K562 (cell line): ENCODE measurements at regions not wholly inside any gene's neighbourhood (a gene's known extent, or its start where the extent isn't known, plus 50 kb on each side); places are given as distances from the start of the nearest gene placed in this dataset.
A peak's percentile ranks its signal among the peaks of the same experiment; 100 is the strongest.

Experiments
- ATF1 ChIP-seq, 2 experiments: fragments of 450-650 bp in 1 of 2; IDR thresholded peaks; 2 replicates each; pipeline ENCODE4 v1.6.1; 2016; ENCODE audit warnings: missing compliant biosample characterization in 1 of 2, missing genetic modification characterization in 1 of 2
- CREBBP ChIP-seq: IDR thresholded peaks from one replicate; pipeline ENCODE4 v1.6.1; 2012; ENCODE audit warnings: low read depth, mild to moderate bottlenecking, control low read depth, inconsistent platforms, low read length
- ESRRA ChIP-seq: fragments of 450-650 bp; IDR thresholded peaks from 2 replicates; pipeline ENCODE4 v1.6.1; 2014; ENCODE audit warnings: low read depth, mild to moderate bottlenecking, moderate library complexity, borderline replicate concordance
- HMBOX1 ChIP-seq: sonication (generic); IDR thresholded peaks from 2 replicates; pipeline ENCODE4 v1.6.1; 2016
- IFI16 ChIP-seq: fragments of 250-450 bp; sonication (Bioruptor Pico); IDR thresholded peaks from 2 replicates; pipeline ENCODE4 v2.1.2; 2022; ENCODE audit warnings: mild to moderate bottlenecking, inconsistent platforms
- PHF8 ChIP-seq: fragments of 200-600 bp; sonication (generic); IDR thresholded peaks from 2 replicates; pipeline ENCODE4 v1.6.1; 2012; ENCODE audit warnings: mixed run types, mild to moderate bottlenecking, inconsistent platforms, low read length, moderate library complexity, borderline replicate concordance
- PRPF4 ChIP-seq: fragments of 200-400 bp; formaldehyde crosslinking; IDR thresholded peaks from one replicate; pipeline ENCODE4 v1.6.1; 2017; ENCODE audit warnings: low read length, low read depth, mild to moderate bottlenecking; ENCODE audit not compliant: insufficient read depth, poor library complexity, severe bottlenecking
- RCOR1 ChIP-seq, 2 experiments: IDR thresholded peaks; 2 replicates each; pipeline ENCODE4 v1.6.1; 2012; ENCODE audit warnings: low read depth in 2 of 2, low read length in 2 of 2, borderline replicate concordance in 1 of 2, improper control_type of control experiment in 1 of 2
- SPI1 ChIP-seq: IDR thresholded peaks from 2 replicates; pipeline ENCODE4 v1.6.1; 2011; ENCODE audit warnings: low read depth, low read length, control low read depth, borderline replicate concordance
- TARDBP ChIP-seq: fragments of 450-650 bp; IDR thresholded peaks from 2 replicates; pipeline ENCODE4 v1.6.1; 2016
- THRAP3 ChIP-seq: fragments of 450-650 bp; IDR thresholded peaks from 2 replicates; pipeline ENCODE4 v1.6.1; 2016; ENCODE audit warnings: mild to moderate bottlenecking, inconsistent platforms, borderline replicate concordance
- ZNF263 ChIP-seq: sonication (generic); formaldehyde crosslinking; IDR thresholded peaks from 2 replicates; pipeline ENCODE4 v1.8.0; 2022; ENCODE audit warnings: mild to moderate bottlenecking, missing genetic modification reagents, borderline replicate concordance
- ZNF318 ChIP-seq, 2 experiments: fragments of 450-650 bp; IDR thresholded peaks; 2 replicates each; pipeline ENCODE4 v1.6.1; 2016; ENCODE audit warnings: mild to moderate bottlenecking in 2 of 2, borderline replicate concordance in 1 of 2, low read depth in 1 of 2, moderate library complexity in 1 of 2
- ZNF354B ChIP-seq: fragments of 250-450 bp; sonication (Bioruptor Pico); IDR thresholded peaks from 2 replicates; pipeline ENCODE4 v1.4.0; 2020
- ZNF398 ChIP-seq: fragments of 250-450 bp; sonication (Bioruptor Pico); IDR thresholded peaks from 2 replicates; pipeline ENCODE4 v1.8.0; 2021; ENCODE audit warnings: moderate library complexity, mild to moderate bottlenecking, inconsistent platforms

GRCh38 chr2:12587729-12588522 lies 128.8 kb upstream of the TRIB2 start (continued):
- TF ChIP-seq HMBOX1 (peak; percentile 49; the same call in 1 of the 2 replicates), ZNF263 (no peak), THRAP3 (no peak), ZNF398 (CRISPR knock-in tag) (no peak), ATF1 (CRISPR knock-in tag; IDR thresholded peaks at IDR 0.05) (no peak), ATF1 (tag; IDR thresholded peaks at IDR 0.05) (no peak), ZNF318 (IDR thresholded peaks at IDR 0.05; ENCODE audit: borderline replicate concordance in 1 of 2, low read depth in 1 of 2) (0 out of 4 replicates have a peak, but pooled peaks of 1 of the 2 experiments have one; percentile 22), IFI16 (CRISPR knock-in tag) (no peak), PHF8 (0 out of 2 replicates have a peak, but pooled peaks have one; percentile 12), TARDBP (no peak), SPI1 (peak; percentile 33; the same call in 1 of the 2 replicates), ESRRA (peak; percentile 48; the same call in 1 of the 2 replicates), RCOR1 (IDR thresholded peaks at IDR 0.05; ENCODE audit: borderline replicate concordance in 1 of 2, low read depth in 2 of 2, low read length in 2 of 2) (no peak), PRPF4 (no peak), ZNF354B (no peak), CREBBP (no peak)
